C4-2B (cell line): ENCODE measurements at regions not wholly inside any gene's neighbourhood (a gene's known extent, or its start where the extent isn't known, plus 50 kb on each side); places are given as distances from the start of the nearest gene placed in this dataset.

Experiments used
- H3K27ac ChIP-seq: fragments of 450-650 bp; 2 replicates; pipeline ENCODE4 v1.5.1; 2017
- ZFX ChIP-seq: fragments of 450-650 bp; IDR thresholded peaks from 2 replicates; pipeline ENCODE4 v1.6.1; 2017
- TF ChIP-seq, protein P1 (sequence below): fragments of 450-650 bp; conservative IDR thresholded peaks from 2 replicates; pipeline ENCODE4 v1.5.1; 2017; ENCODE audit warnings: mild to moderate bottlenecking

DNA sequence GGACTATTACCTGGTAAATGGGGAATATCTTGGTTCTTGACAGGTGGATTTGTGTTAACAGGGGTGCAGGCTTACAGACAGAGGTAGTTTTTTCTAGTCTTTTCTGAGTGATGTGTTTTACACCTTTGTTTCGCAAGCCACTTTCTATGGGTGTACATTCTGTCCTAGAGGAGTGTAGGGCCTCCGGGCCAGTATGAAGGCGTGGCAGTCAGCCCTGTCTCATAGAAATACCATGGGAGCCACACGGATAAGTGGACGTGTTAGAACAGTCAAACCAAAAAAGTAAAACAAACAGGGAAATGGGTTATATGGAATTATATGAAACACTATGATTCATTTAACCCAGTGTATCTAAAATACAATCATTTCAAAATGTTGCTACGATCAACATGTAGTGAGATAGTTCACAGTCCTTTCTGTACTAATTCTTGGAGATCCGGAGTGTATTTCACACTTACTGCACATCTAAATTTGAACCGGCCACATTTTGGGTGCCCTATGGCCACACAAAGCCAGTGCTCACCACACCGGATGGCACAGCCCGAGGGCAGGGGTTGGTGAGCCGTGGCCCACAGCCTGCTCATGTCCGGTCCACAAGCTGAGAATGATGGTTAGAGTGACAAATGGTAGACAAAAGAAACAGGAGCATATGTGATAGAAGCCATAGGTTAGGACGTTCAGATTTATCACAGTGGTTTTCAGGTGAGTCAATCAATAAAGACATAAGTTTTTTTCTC, 80.1 kb upstream of the IRX4 start:
- TF ChIP-seq, protein P1, sequence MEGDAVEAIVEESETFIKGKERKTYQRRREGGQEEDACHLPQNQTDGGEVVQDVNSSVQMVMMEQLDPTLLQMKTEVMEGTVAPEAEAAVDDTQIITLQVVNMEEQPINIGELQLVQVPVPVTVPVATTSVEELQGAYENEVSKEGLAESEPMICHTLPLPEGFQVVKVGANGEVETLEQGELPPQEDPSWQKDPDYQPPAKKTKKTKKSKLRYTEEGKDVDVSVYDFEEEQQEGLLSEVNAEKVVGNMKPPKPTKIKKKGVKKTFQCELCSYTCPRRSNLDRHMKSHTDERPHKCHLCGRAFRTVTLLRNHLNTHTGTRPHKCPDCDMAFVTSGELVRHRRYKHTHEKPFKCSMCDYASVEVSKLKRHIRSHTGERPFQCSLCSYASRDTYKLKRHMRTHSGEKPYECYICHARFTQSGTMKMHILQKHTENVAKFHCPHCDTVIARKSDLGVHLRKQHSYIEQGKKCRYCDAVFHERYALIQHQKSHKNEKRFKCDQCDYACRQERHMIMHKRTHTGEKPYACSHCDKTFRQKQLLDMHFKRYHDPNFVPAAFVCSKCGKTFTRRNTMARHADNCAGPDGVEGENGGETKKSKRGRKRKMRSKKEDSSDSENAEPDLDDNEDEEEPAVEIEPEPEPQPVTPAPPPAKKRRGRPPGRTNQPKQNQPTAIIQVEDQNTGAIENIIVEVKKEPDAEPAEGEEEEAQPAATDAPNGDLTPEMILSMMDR: no peak
- no peak for TF ChIP-seq ZFX
- H3K27ac ChIP-seq: no peak overlapping the region

GRCh38 chr5:1961952-1962595, 79.3 kb upstream of the IRX4 start:
- TF ChIP-seq ZFX: no peak
- TF ChIP-seq, protein P1: no peak
- H3K27ac ChIP-seq: no peak overlapping the region

GRCh38 chr5:1961304-1961946, 78.7 kb upstream of the IRX4 start:
- no peak for TF ChIP-seq ZFX
- TF ChIP-seq, protein P1: no peak
- no peak overlapping the region for H3K27ac ChIP-seq

- TF ChIP-seq, protein P1: no peak
- TF ChIP-seq ZFX: no peak
Observed at GRCh38 chr5:1960595-1961303, 78.0 kb upstream of the IRX4 start.

GRCh38 chr5:1959725-1960581, 77.2 kb upstream of the IRX4 start:
- TF ChIP-seq, protein P1: no peak
- TF ChIP-seq ZFX: no peak
- H3K27ac ChIP-seq: no peak overlapping the region

More at GRCh38 chr5:1960595-1961303, 78.0 kb upstream of the IRX4 start:
- H3K27ac ChIP-seq: no peak overlapping the region

DNA sequence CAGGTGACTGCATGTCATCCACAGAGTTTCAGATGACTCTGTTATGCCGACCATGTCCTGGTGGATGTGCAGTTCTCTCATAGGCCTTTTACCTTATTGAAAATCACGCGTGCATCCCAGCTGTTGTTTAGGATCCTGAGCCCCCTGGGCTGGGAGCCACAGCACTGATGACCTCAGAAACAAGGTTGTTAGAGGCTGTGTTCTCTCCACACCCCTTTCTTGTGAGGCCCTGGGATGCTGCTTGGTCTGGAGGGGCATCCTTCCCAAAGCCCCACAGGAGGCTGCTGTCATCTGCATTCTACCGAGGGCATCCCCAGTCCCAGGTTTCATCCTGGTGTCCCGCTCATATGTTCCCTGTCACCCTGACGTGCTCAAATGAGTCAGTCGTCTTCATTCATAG, 76.5 kb upstream of the IRX4 start:
- TF ChIP-seq, protein P1: no peak
- no peak overlapping the region for H3K27ac ChIP-seq
